HEK293 (cell line): ENCODE measurements at regions not wholly inside any gene's neighbourhood (a gene's known extent, or its start where the extent isn't known, plus 50 kb on each side); places are given as distances from the start of the nearest gene placed in this dataset.

ENCODE experiments used
- CTCF ChIA-PET: fragments of 350-600 bp; formaldehyde crosslinking; extraction: SDS; loops from one replicate; lab custom pipeline; 2021; ENCODE audit warnings: antibody characterized with exemption; lab: Yijun Ruan, JAX
- POLR2A ChIA-PET: fragments of 300-600 bp; formaldehyde crosslinking; extraction: SDS; loops from one replicate; lab custom pipeline; 2020; ENCODE audit warnings: antibody characterized with exemption, inconsistent platforms; lab: Yijun Ruan, JAX
- H3K27ac ChIP-seq: fragments of 200-500 bp; sonication (Bioruptor generic); 2 replicates; pipeline ENCODE4 v1.5.1; 2014; ENCODE audit warnings: low read depth, low read length, control low read depth, inconsistent platforms; ENCODE audit errors: extremely low read depth
- H3K36me3 ChIP-seq, 2 experiments: fragments of 200-500 bp in 1 of 2; sonication (Bioruptor generic) in 1 of 2; 1 replicate in 1 of 2; 2 replicates in 1 of 2; pipeline ENCODE4 v1.5.1; 2014 to 2017; ENCODE audit warnings: inconsistent platforms in 2 of 2, low read length in 2 of 2; ENCODE audit not compliant: control insufficient read depth in 2 of 2, insufficient read depth in 1 of 2
- H3K4me1 ChIP-seq: fragments of 200-500 bp; sonication (Bioruptor generic); 2 replicates; pipeline ENCODE4 v1.5.1; 2014; ENCODE audit warnings: mild to moderate bottlenecking, low read length, inconsistent platforms; ENCODE audit not compliant: control insufficient read depth, insufficient read depth
- H3K4me3 ChIP-seq: 2 replicates; pipeline ENCODE4 v1.5.1; 2011; ENCODE audit warnings: low read depth, mild to moderate bottlenecking, control low read depth, low read length, moderate library complexity
- H3K9me3 ChIP-seq: fragments of 200-500 bp; sonication (Bioruptor generic); 2 replicates; pipeline ENCODE4 v1.5.1; 2014; ENCODE audit warnings: low read depth, low read length, inconsistent platforms; ENCODE audit not compliant: control insufficient read depth, insufficient read depth
- ELK4 ChIP-seq: IDR thresholded peaks from 2 replicates; pipeline ENCODE4 v1.6.1; 2011; ENCODE audit warnings: mild to moderate bottlenecking, low read depth, low read length, borderline replicate concordance
- FEZF1 ChIP-seq: fragments of 450-650 bp; formaldehyde crosslinking; IDR thresholded peaks from 2 replicates; pipeline ENCODE4 v1.5.1; 2016; ENCODE audit warnings: missing biosample characterization, missing genetic modification characterization
- GLI2 ChIP-seq: fragments of 450-650 bp; formaldehyde crosslinking; IDR thresholded peaks from 2 replicates; pipeline ENCODE4; 2017; ENCODE audit warnings: missing biosample characterization, missing genetic modification characterization, low read depth, borderline replicate concordance
- HOXC10 ChIP-seq: sonication (generic); formaldehyde crosslinking; IDR thresholded peaks from 2 replicates; pipeline ENCODE4 v1.8.1; 2023; ENCODE audit warnings: mild to moderate bottlenecking, missing genetic modification reagents
- KLF10 ChIP-seq: fragments of 450-650 bp; IDR thresholded peaks from 2 replicates; pipeline ENCODE4 v1.5.1; 2018; ENCODE audit warnings: missing biosample characterization, mild to moderate bottlenecking, missing genetic modification characterization
- KLF7 ChIP-seq: fragments of 450-650 bp; formaldehyde crosslinking; IDR thresholded peaks from 2 replicates; pipeline ENCODE4 v1.5.1; 2016; ENCODE audit warnings: missing biosample characterization, missing genetic modification characterization, borderline replicate concordance
- OSR2 ChIP-seq: fragments of 450-650 bp; formaldehyde crosslinking; IDR thresholded peaks from 2 replicates; pipeline ENCODE4 v1.5.1; 2016; ENCODE audit warnings: missing biosample characterization, missing genetic modification characterization
- ZNF114 ChIP-seq: fragments of 450-650 bp; formaldehyde crosslinking; IDR thresholded peaks from 2 replicates; pipeline ENCODE4 v1.5.0; 2017; ENCODE audit warnings: missing biosample characterization, missing genetic modification characterization
- ZNF175 ChIP-seq: fragments of 450-650 bp; formaldehyde crosslinking; IDR thresholded peaks from 2 replicates; pipeline ENCODE4 v1.5.1; 2016; ENCODE audit warnings: missing biosample characterization, missing genetic modification characterization
- ZNF280D ChIP-seq: fragments of 450-650 bp; formaldehyde crosslinking; IDR thresholded peaks from 2 replicates; pipeline ENCODE4 v1.5.1; 2016; ENCODE audit warnings: missing biosample characterization, missing genetic modification characterization
- ZNF449 ChIP-seq: fragments of 450-650 bp; formaldehyde crosslinking; IDR thresholded peaks from 2 replicates; pipeline ENCODE4 v1.5.1; 2017; ENCODE audit warnings: missing biosample characterization, mild to moderate bottlenecking, missing genetic modification characterization, moderate library complexity
- ZNF544 ChIP-seq: fragments of 450-650 bp; formaldehyde crosslinking; IDR thresholded peaks from 2 replicates; pipeline ENCODE4 v1.5.0; 2017; ENCODE audit warnings: missing biosample characterization, missing genetic modification characterization
- ZNF555 ChIP-seq: fragments of 450-650 bp; formaldehyde crosslinking; conservative IDR thresholded peaks from 2 replicates; pipeline ENCODE4 v1.5.1; 2017; ENCODE audit warnings: missing biosample characterization, mild to moderate bottlenecking, missing genetic modification characterization, inconsistent platforms
- ZNF596 ChIP-seq: fragments of 450-650 bp; IDR thresholded peaks from 2 replicates; pipeline ENCODE4 v1.5.0; 2018; ENCODE audit warnings: missing biosample characterization, mild to moderate bottlenecking, missing genetic modification characterization, moderate library complexity
- ZSCAN16 ChIP-seq: fragments of 450-650 bp; formaldehyde crosslinking; IDR thresholded peaks from 2 replicates; pipeline ENCODE4 v1.5.1; 2016; ENCODE audit warnings: missing biosample characterization, missing genetic modification characterization
- ZSCAN18 ChIP-seq: fragments of 450-650 bp; formaldehyde crosslinking; IDR thresholded peaks from 2 replicates; pipeline ENCODE4 v1.5.1; 2016; ENCODE audit warnings: missing biosample characterization, missing genetic modification characterization

- ChIA-PET POLR2A (no interaction called here), CTCF (no interaction called here)
- Histone ChIP-seq H3K4me3 (no peak overlapping the region), H3K4me1 (no peaks in the 10 kb centered on the region), H3K9me3 (no peaks in the 10 kb centered on the region), H3K36me3 (no peaks in the 10 kb centered on the region), H3K27ac (no peak overlapping the region)
- TF ChIP-seq HOXC10 (no peak), GLI2 (tag by site-specific recombination) (no peak), FEZF1 (tag by site-specific recombination) (no peak), OSR2 (tag by site-specific recombination) (no peak), ELK4 (no peak)
Observed at GRCh38 chr21:22138297-22139016, 1140.2 kb downstream of the NCAM2 start.

- no peak overlapping the region for H3K4me3 ChIP-seq
- ChIA-PET CTCF (no interaction called here), POLR2A (no interaction called here)
- no peak overlapping the region for H3K27ac ChIP-seq
- no peak for TF ChIP-seq FEZF1 (tag by site-specific recombination)
- no peak for TF ChIP-seq KLF10 (tag by site-specific recombination)
- no peak for TF ChIP-seq ZNF114 (tag by site-specific recombination)
- TF ChIP-seq ZSCAN18 (tag by site-specific recombination) = no peak
- no peak for TF ChIP-seq ZNF449 (tag by site-specific recombination)
- no peak for TF ChIP-seq ZNF175 (tag by site-specific recombination)
- no peak for TF ChIP-seq ZNF280D (tag by site-specific recombination)
- no peak for TF ChIP-seq KLF7 (tag by site-specific recombination)
- TF ChIP-seq ZNF544 (tag by site-specific recombination) = no peak
- no peak for TF ChIP-seq ZNF596
- TF ChIP-seq ZNF555 (tag by site-specific recombination) = no peak
- TF ChIP-seq GLI2 (tag by site-specific recombination) = no peak
- no peak for TF ChIP-seq ZSCAN16
- H3K9me3 ChIP-seq = no peaks in the 10 kb centered on the region
- no peaks in the 10 kb centered on the region for H3K36me3 ChIP-seq
- no peaks in the 10 kb centered on the region for H3K4me1 ChIP-seq
Observed at GRCh38 chr21:22145545-22145944, 1147.3 kb downstream of the NCAM2 start.
